GM12872 (cell line): ENCODE measurements at regions not wholly inside any gene's neighbourhood (a gene's known extent, or its start where the extent isn't known, plus 50 kb on each side); places are given as distances from the start of the nearest gene placed in this dataset.

ENCODE experiments used
- TF ChIP-seq, protein P1 (sequence below): IDR thresholded peaks from 3 replicates; pipeline ENCODE4 v1.5.1; 2011; ENCODE audit warnings: low read depth, mild to moderate bottlenecking, low read length, moderate library complexity; ENCODE audit not compliant: insufficient read depth

GRCh38 chr18:67406714-67407113, 109.8 kb downstream of the DSEL start:
- TF ChIP-seq, protein P1, sequence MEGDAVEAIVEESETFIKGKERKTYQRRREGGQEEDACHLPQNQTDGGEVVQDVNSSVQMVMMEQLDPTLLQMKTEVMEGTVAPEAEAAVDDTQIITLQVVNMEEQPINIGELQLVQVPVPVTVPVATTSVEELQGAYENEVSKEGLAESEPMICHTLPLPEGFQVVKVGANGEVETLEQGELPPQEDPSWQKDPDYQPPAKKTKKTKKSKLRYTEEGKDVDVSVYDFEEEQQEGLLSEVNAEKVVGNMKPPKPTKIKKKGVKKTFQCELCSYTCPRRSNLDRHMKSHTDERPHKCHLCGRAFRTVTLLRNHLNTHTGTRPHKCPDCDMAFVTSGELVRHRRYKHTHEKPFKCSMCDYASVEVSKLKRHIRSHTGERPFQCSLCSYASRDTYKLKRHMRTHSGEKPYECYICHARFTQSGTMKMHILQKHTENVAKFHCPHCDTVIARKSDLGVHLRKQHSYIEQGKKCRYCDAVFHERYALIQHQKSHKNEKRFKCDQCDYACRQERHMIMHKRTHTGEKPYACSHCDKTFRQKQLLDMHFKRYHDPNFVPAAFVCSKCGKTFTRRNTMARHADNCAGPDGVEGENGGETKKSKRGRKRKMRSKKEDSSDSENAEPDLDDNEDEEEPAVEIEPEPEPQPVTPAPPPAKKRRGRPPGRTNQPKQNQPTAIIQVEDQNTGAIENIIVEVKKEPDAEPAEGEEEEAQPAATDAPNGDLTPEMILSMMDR = no peak

DNA sequence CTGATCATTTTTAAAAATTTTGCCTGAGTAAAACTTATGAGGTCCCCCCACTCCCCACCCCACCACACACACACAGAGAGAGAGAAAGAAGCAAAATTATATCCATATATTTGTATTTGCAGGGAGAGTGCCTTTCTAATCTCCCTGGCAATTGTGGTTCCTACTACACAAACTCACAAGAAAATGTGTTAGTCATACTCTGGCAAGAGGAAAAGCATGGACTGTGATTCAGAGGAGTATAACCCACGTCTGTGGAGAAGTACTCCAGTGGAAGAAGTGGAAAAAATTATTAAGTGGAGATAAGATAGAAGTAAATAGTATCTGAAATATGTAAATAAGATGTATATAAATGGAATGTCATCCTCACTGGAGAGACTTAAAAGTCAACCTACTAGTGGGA, 114.0 kb downstream of the DSEL start:
- TF ChIP-seq, protein P1 = no peak

DNA sequence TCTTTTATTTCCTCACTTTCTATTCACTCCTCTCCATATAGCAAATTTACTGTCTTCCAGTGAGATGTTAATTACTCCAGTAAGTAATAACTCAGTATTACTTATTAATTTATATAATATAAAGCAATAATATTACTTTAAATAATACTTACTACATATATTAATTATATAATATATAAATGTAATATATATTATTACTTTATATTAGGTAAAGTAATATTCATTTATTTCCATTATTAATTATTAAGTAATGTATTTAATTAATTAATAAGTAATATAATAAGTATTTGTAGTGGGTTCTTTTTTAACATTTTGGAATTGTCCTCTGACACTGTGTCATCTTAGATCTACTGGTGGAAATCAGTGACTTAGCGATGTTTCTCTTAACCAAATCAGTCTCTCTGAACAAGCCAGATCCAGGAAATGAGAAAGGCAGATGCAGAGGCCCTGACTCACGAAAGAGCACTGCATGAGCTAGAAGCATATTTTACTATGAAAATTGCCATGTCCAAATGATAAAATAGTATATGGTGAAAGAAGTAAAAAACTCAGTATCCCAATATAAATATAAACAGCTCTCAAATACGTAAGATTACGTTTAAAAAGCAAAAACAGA, 115.9 kb downstream of the DSEL start:
- TF ChIP-seq, protein P1 = no peak

DNA sequence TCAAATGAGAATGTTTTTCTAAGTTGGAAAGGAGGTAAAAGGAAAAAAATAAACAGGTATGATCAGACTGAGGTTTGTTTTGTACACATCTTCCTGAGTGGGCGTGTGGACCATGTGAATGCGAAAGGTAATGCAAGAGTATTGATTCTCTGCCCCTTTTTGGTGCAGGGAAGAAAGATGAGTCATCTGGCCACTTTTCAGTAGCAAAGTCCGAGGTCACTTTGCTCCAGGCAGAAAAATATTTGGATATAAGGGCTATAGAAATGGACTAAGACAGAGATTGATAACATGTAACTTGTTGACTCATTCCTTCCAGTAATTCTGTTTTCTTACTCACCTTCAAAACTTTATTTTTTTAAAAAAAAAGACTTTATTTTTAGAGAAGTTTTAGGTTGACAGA, 130.5 kb downstream of the DSEL start:
- TF ChIP-seq, protein P1 = no peak

- TF ChIP-seq, protein P1 = no peak
These were observed 131.1 kb downstream of the DSEL start for GRCh38 chr18:67385455-67385854.

DNA sequence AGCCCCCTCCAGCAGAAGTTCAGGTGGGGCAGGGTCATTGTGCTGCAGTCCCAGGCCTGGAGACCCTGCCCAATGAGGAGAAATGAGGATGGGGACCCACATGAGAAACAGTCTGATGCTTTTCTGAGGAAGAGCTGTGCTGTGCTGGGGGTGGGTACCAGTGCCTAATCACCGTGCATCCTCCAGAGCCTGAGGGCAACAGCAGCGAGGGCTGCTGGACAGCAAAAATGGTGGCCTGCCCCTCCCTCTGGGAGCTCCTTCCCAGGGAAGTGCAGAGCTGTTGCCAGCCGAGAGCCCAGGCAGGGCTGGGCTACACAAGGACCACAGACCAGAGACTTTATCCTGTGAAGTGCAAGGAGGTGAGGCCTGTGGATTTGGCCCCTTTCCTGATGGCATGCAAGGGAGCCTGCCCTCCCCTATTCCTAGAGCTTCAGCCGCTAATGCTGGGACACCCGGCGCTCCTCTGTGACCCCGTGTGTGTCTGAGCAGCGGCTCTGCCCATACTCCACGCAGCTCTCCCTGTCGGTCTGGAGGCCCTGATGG, 134.8 kb downstream of the DSEL start:
- TF ChIP-seq, protein P1 = no peak

DNA sequence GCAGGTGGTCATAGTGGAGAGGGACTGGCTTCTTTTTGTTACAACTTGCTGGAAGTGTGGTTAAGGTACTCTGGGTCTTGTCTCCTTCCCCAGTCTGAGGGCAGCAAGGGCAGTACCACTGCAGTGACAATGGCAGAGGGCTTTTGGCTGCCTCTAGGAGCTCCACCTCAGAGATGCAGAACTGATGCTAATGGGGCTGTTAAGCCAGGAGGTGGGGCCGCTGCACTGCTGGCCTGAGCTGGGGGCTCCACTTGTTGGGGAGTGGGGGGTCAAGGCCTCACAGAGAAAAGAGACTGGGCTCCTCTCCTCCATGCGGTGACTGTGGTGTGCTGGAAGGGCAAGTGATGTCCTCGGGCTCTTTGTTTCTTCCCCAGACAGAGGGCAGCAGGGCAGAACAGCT, 135.7 kb downstream of the DSEL start:
- TF ChIP-seq, protein P1 = no peak
